ENCODE measurements at regions not wholly inside any gene's neighbourhood (a gene's known extent, or its start where the extent isn't known, plus 50 kb on each side); places are given as distances from the start of the nearest gene placed in this dataset.
A peak's percentile ranks its signal among the peaks of the same experiment; 100 is the strongest.

- Histone ChIP-seq H3K9ac (no peak overlapping the region), H4K20me1 (ENCODE audit: insufficient read depth) (no peaks in the 10 kb centered on the region), H3K79me2 (ENCODE audit: insufficient read depth) (no peaks in the 10 kb centered on the region), H3K9me3 (ENCODE audit: low read depth) (no peaks in the 10 kb centered on the region), H3K4me2 (ENCODE audit: unreplicated experiment) (no peak overlapping the region), H3K27me3 (replicated peaks; ENCODE audit: insufficient read depth) (peaks cover 22% of the 10 kb centered on the region), H3F3A (ENCODE audit: insufficient read depth) (no peaks in the 10 kb centered on the region), H3K27ac (no peak overlapping the region), H2AFZ (no peak overlapping the region), H3K4me1 (ENCODE audit: insufficient read depth) (no peaks in the 10 kb centered on the region), H3K36me3 (ENCODE audit: low read depth) (no peaks in the 10 kb centered on the region), H3K9me2 (ENCODE audit: insufficient read depth) (no peaks in the 10 kb centered on the region), H3K4me3 (no peak overlapping the region)
- no peak for TF ChIP-seq EZH2 (IDR thresholded peaks at IDR 0.05; ENCODE audit: insufficient read depth, poor library complexity, severe bottlenecking)
- DNase-seq: peak; percentile 68
- WGBS, 2 experiments (ENCODE audit: low coverage in 1 of 2, low lambda C conversion rate in 2 of 2, missing lambda C conversion rate in 2 of 2): 14 to 15% methylated on average over 6 of the region's 6 CpGs
- in situ Hi-C loops (cut with MboI): no loop called here
These were observed 112.3 kb upstream of the TRABD2B start for GRCh38 chr1:48109390-48110013.

DNA sequence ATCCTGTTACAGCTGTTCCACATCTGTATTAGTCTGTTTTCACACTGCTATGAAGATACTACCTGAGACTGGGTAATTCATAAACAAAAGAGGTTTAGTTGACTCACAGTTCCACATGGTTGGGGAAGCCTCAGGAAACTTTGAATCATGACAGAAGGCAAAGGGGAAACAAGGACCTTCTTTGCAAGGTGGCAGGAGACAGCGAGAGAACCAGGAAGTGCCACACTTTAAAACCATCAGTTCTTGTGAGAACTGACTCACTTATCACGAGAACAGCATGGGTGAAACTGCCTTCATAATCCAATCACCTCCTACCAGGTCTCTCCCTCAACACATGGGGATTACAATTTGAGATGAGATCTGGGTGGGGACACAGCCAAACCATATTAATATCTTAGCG lies 110.3 kb upstream of the TRABD2B start:
- in situ Hi-C loops (cut with MboI): no loop called here
- Histone ChIP-seq H4K20me1 (ENCODE audit: insufficient read depth) (no peaks in the 10 kb centered on the region), H3K9me3 (ENCODE audit: low read depth) (no peaks in the 10 kb centered on the region), H3K27me3 (replicated peaks; ENCODE audit: insufficient read depth) (peaks cover 22% of the 10 kb centered on the region), H3K4me2 (ENCODE audit: unreplicated experiment) (no peak overlapping the region), H3K4me3 (no peak overlapping the region), H3K36me3 (ENCODE audit: low read depth) (no peaks in the 10 kb centered on the region), H3K4me1 (ENCODE audit: insufficient read depth) (no peaks in the 10 kb centered on the region), H3K79me2 (ENCODE audit: insufficient read depth) (no peaks in the 10 kb centered on the region), H3K27ac (no peak overlapping the region), H3K9ac (no peak overlapping the region), H3K9me2 (ENCODE audit: insufficient read depth) (no peaks in the 10 kb centered on the region), H3F3A (ENCODE audit: insufficient read depth) (no peaks in the 10 kb centered on the region), H2AFZ (no peak overlapping the region)
- no peak for DNase-seq
- TF ChIP-seq EZH2 (IDR thresholded peaks at IDR 0.05; ENCODE audit: insufficient read depth, poor library complexity, severe bottlenecking) (no peak), EZH2phosphoT487 (IDR thresholded peaks at IDR 0.05; ENCODE audit: insufficient read depth, low read depth) (no peak)
- 60 to 70% methylated on average over 3 of the region's 3 CpGs for WGBS, 2 experiments (ENCODE audit: low coverage in 1 of 2, low lambda C conversion rate in 2 of 2, missing lambda C conversion rate in 2 of 2)

DNA sequence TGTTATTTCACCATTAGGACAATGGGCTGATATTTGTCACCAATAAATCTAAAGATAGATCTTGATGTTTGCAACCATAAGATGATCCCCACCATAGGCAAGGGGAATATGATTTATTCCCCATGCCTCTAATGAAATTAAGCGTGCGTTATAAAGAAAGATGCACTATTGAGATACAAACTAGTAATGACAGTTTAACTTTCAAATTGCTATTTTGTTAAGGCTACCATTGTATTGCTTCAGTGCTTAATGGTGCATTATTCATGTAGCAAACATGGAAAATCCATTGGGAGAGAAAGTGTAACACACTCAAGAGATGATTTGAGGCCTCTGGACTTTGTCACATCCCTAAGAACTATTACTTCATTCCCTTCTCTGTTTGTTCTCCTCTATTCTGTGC lies 108.9 kb upstream of the TRABD2B start:
- Histone ChIP-seq H3K4me2 (ENCODE audit: unreplicated experiment) (no peak overlapping the region), H3F3A (ENCODE audit: insufficient read depth) (no peaks in the 10 kb centered on the region), H3K9me2 (ENCODE audit: insufficient read depth) (no peaks in the 10 kb centered on the region), H4K20me1 (ENCODE audit: insufficient read depth) (no peaks in the 10 kb centered on the region), H3K9ac (no peak overlapping the region), H3K9me3 (ENCODE audit: low read depth) (no peaks in the 10 kb centered on the region), H3K36me3 (ENCODE audit: low read depth) (no peaks in the 10 kb centered on the region), H2AFZ (no peak overlapping the region), H3K27me3 (replicated peaks; ENCODE audit: insufficient read depth) (peaks cover 14% of the 10 kb centered on the region), H3K4me1 (ENCODE audit: insufficient read depth) (no peaks in the 10 kb centered on the region), H3K79me2 (ENCODE audit: insufficient read depth) (no peaks in the 10 kb centered on the region), H3K27ac (no peak overlapping the region), H3K4me3 (no peak overlapping the region)
- no peak for TF ChIP-seq EZH2phosphoT487 (IDR thresholded peaks at IDR 0.05; ENCODE audit: insufficient read depth, low read depth)
- TF ChIP-seq EZH2 (IDR thresholded peaks at IDR 0.05; ENCODE audit: insufficient read depth, poor library complexity, severe bottlenecking): no peak
- 70 to 79% methylated on average over 2 of the region's 2 CpGs for WGBS, 2 experiments (ENCODE audit: low coverage in 1 of 2, low lambda C conversion rate in 2 of 2, missing lambda C conversion rate in 2 of 2)
- no peak for DNase-seq
- in situ Hi-C loops (cut with MboI): no loop called here

DNA sequence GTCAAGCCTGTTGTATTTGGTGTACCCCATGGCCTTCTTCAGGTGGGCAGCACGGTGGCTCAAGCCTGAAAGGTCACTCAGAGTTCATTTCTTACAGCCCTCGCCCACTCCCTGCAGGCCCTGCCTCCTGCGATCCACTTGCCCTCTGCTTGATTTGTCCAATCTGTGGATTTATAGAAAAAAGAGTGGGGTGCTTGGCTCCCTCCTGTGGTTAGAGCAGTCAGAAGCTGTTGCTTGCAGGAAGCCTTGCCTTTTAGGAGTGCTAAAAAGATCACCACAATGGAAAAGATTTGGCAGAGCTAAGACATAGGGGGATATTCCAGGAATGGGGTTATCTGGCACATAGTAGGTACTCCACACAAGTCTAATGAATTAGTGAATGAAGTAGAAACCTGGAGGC lies 108.0 kb upstream of the TRABD2B start:
- Histone ChIP-seq H3K9me2 (ENCODE audit: insufficient read depth) (no peaks in the 10 kb centered on the region), H3K27ac (no peak overlapping the region), H3K4me1 (ENCODE audit: insufficient read depth) (no peaks in the 10 kb centered on the region), H3K36me3 (ENCODE audit: low read depth) (no peaks in the 10 kb centered on the region), H3K4me2 (ENCODE audit: unreplicated experiment) (no peak overlapping the region), H3F3A (ENCODE audit: insufficient read depth) (no peaks in the 10 kb centered on the region), H3K79me2 (ENCODE audit: insufficient read depth) (no peaks in the 10 kb centered on the region), H3K9me3 (ENCODE audit: low read depth) (no peaks in the 10 kb centered on the region), H2AFZ (no peak overlapping the region), H3K4me3 (no peak overlapping the region), H4K20me1 (ENCODE audit: insufficient read depth) (no peaks in the 10 kb centered on the region), H3K27me3 (replicated peaks; ENCODE audit: insufficient read depth) (peaks cover 6% of the 10 kb centered on the region; the same call in 1 of the 2 replicates), H3K9ac (no peak overlapping the region)
- no peak for TF ChIP-seq EZH2 (IDR thresholded peaks at IDR 0.05; ENCODE audit: insufficient read depth, poor library complexity, severe bottlenecking)
- no peak for TF ChIP-seq EZH2phosphoT487 (IDR thresholded peaks at IDR 0.05; ENCODE audit: insufficient read depth, low read depth)
- in situ Hi-C loops (cut with MboI): no loop called here
- 49 to 53% methylated on average over 3 of the region's 3 CpGs for WGBS, 2 experiments (ENCODE audit: low coverage in 1 of 2, low lambda C conversion rate in 2 of 2, missing lambda C conversion rate in 2 of 2)
- peak; percentile 15 for DNase-seq

DNA sequence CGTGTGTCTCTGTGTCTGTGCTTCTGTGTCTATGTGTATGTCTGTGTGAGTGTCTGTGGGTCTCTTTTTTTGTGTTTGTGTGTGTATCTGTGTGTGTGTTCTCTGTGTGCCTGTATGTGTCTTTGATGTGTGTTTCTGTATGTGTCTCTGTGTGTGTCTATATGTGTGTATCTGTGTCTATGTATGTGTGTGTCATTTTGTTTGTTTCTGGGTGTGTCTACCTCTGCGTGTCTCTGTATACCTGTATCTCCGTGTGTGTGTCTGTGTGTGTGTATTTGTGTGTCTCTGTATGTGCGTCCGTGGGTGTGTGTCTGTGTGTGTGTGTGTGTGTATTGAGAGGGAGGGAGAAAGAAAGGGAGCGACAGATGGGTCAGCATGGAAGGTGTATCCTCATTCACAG lies 106.3 kb upstream of the TRABD2B start:
- Histone ChIP-seq H3K79me2 (ENCODE audit: insufficient read depth) (no peaks in the 10 kb centered on the region), H3K27ac (no peak overlapping the region), H4K20me1 (ENCODE audit: insufficient read depth) (no peaks in the 10 kb centered on the region), H2AFZ (no peak overlapping the region), H3K9ac (no peak overlapping the region), H3K27me3 (replicated peaks; ENCODE audit: insufficient read depth) (0 out of 2 replicates have a peak, but pooled peaks cover 5% of the 10 kb centered on the region), H3K9me2 (ENCODE audit: insufficient read depth) (no peaks in the 10 kb centered on the region), H3K36me3 (ENCODE audit: low read depth) (no peaks in the 10 kb centered on the region), H3K9me3 (ENCODE audit: low read depth) (no peaks in the 10 kb centered on the region), H3K4me1 (ENCODE audit: insufficient read depth) (no peaks in the 10 kb centered on the region), H3F3A (ENCODE audit: insufficient read depth) (no peaks in the 10 kb centered on the region), H3K4me2 (ENCODE audit: unreplicated experiment) (no peak overlapping the region), H3K4me3 (no peak overlapping the region)
- 64 to 66% methylated on average over 5 to 6 of the region's 6 CpGs for WGBS, 2 experiments (ENCODE audit: low coverage in 1 of 2, low lambda C conversion rate in 2 of 2, missing lambda C conversion rate in 2 of 2)
- TF ChIP-seq EZH2 (IDR thresholded peaks at IDR 0.05; ENCODE audit: insufficient read depth, poor library complexity, severe bottlenecking) (no peak), EZH2phosphoT487 (IDR thresholded peaks at IDR 0.05; ENCODE audit: insufficient read depth, low read depth) (no peak)
- in situ Hi-C loops (cut with MboI): no loop called here
- DNase-seq: no peak

All from GM23248 (cell line).